ENCODE measurements at regions not wholly inside any gene's neighbourhood (a gene's known extent, or its start where the extent isn't known, plus 50 kb on each side); places are given as distances from the start of the nearest gene placed in this dataset.

DNA sequence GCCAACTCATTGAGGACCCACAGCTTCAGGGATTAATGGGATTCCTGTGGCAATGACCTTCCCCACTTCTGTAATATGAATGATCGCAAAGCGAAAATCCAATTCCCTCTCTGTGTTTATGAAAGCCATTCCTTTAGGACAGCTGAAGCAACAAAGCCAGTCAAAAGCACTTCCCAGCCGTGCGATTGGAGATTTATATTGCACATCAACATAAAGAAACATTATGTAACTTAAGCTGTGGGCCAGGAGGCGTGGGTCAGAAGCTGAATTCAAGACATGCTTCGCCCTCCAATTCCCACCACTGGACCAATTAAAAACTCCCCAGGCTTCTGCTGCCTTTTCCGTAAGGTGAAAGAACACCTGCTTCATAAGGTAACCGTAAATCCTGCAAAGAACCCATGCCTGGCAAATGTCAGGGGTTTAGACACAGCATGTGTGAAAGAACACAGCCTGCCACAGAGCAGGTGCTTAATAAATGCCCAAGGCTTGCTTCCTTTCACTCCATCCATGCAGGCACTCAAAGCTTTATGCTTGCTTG lies 138.9 kb upstream of the SOD1 start:
- H4K20me1 ChIP-seq (ENCODE audit: control insufficient read depth, insufficient read depth, insufficient read length): no peaks in the 10 kb centered on the region
- TF ChIP-seq, protein P1, sequence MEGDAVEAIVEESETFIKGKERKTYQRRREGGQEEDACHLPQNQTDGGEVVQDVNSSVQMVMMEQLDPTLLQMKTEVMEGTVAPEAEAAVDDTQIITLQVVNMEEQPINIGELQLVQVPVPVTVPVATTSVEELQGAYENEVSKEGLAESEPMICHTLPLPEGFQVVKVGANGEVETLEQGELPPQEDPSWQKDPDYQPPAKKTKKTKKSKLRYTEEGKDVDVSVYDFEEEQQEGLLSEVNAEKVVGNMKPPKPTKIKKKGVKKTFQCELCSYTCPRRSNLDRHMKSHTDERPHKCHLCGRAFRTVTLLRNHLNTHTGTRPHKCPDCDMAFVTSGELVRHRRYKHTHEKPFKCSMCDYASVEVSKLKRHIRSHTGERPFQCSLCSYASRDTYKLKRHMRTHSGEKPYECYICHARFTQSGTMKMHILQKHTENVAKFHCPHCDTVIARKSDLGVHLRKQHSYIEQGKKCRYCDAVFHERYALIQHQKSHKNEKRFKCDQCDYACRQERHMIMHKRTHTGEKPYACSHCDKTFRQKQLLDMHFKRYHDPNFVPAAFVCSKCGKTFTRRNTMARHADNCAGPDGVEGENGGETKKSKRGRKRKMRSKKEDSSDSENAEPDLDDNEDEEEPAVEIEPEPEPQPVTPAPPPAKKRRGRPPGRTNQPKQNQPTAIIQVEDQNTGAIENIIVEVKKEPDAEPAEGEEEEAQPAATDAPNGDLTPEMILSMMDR (conservative IDR thresholded peaks at IDR 0.05): no peak

More for the DNA sequence above, 138.9 kb upstream of the SOD1 start:
- Histone ChIP-seq H3K23me2 (ENCODE audit: insufficient read length, low read depth, low read length, poor library complexity, severe bottlenecking) (no peaks in the 10 kb centered on the region), H2BK15ac (ENCODE audit: low read depth, low read length) (no peak overlapping the region), H3K23ac (ENCODE audit: insufficient read length, low read depth, low read length) (no peak overlapping the region), H4K8ac (replicated peaks; ENCODE audit: insufficient read length, low read depth, low read length) (no peak overlapping the region), H3K79me1 (ENCODE audit: insufficient read depth, low read depth, low read length, poor library complexity, severe bottlenecking) (no peaks in the 10 kb centered on the region), H3K18ac (ENCODE audit: insufficient read length, low read depth, low read length) (no peak overlapping the region), H3K4me2 (ENCODE audit: insufficient read depth, insufficient read length, low read length) (no peak overlapping the region), H2BK120ac (ENCODE audit: low read depth, low read length, poor library complexity, severe bottlenecking) (no peak overlapping the region), H2AK5ac (ENCODE audit: insufficient read length, low read length) (no peak overlapping the region), H3K9me3 (ENCODE audit: control insufficient read depth, low read depth, low read length) (no peaks in the 10 kb centered on the region), H2BK12ac (ENCODE audit: insufficient read length, low read depth, low read length) (no peak overlapping the region), H3K27me3 (ENCODE audit: insufficient read depth, low read length) (no peaks in the 10 kb centered on the region), H2BK5ac (ENCODE audit: insufficient read length, low read length) (no peak overlapping the region), H4K5ac (ENCODE audit: insufficient read length, low read depth, low read length) (no peak overlapping the region), H3K56ac (ENCODE audit: insufficient read length, low read depth, low read length) (no peak overlapping the region), H4K91ac (ENCODE audit: insufficient read length, low read depth, low read length) (no peak overlapping the region), H3K79me2 (ENCODE audit: insufficient read depth, low read length) (no peaks in the 10 kb centered on the region), H2BK20ac (ENCODE audit: low read depth, low read length, poor library complexity, severe bottlenecking) (no peak overlapping the region), H3K9ac (ENCODE audit: extremely low read depth, insufficient read length, low read length) (no peak overlapping the region), H3T11ph (ENCODE audit: low read length) (no peak overlapping the region), H2AFZ (ENCODE audit: low read length) (no peak overlapping the region), H3K4me1 (ENCODE audit: insufficient read depth, low read length) (no peaks in the 10 kb centered on the region), H3K27ac (ENCODE audit: insufficient read length, low read depth, low read length) (no peak overlapping the region), H3K4ac (ENCODE audit: low read depth, low read length) (no peak overlapping the region), H3K14ac (ENCODE audit: insufficient read depth, low read length) (no peak overlapping the region)
- Mint-ChIP-seq H3K4me3 (no peak overlapping the region), H3K27me3 (ENCODE audit: low read depth) (no peaks in the 10 kb centered on the region), H3K27ac (no peak overlapping the region), H3K9me3 (no peaks in the 10 kb centered on the region; a peak in 1 of 5 replicates), H3K4me1 (peaks cover 19 to 23% of the 10 kb centered on the region in 2 experiments), H3K36me3 (ENCODE audit: insufficient read depth in 1 of 3, low read depth in 3 of 3) (no peaks in the 10 kb centered on the region)
- no CpG with 5 or more reads among the region's 8 CpGs for WGBS (ENCODE audit: extremely low coverage, insufficient read length, low lambda C conversion rate)
- no peak for DNase-seq
